ENCODE measurements at regions not wholly inside any gene's neighbourhood (a gene's known extent, or its start where the extent isn't known, plus 50 kb on each side); places are given as distances from the start of the nearest gene placed in this dataset.

DNA sequence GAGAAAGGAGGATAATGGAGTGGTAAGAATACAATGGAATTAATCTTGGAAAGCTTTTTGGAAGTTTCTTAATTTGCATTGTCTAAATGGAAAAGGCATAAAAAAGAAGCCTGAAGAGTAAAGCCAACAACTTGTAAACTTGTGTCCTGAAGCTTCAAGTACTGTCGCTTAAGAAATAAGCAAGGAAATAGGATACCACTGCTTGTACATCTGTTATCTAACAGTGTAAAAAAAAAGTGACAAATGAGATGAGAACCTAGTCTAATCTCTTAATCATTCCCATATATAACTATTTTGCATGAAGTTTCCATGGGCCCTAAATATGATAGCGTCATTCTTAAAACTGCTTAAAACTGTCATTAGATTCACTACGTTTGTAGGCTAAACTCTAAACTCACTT is 134.0 kb upstream of the DYRK2 start:
- no peaks in the 10 kb centered on the region for H3K27me3 ChIP-seq
- no peak overlapping the region for H3K27ac ChIP-seq
- H3K36me3 ChIP-seq = no peaks in the 10 kb centered on the region
- H3K4me3 ChIP-seq = no peak overlapping the region
- TF ChIP-seq POLR2A (IDR thresholded peaks at IDR 0.05) = no peak
- no peak for TF ChIP-seq POLR2AphosphoS5 (IDR thresholded peaks at IDR 0.05; ENCODE audit: insufficient read depth in 1 of 2, low read depth in 1 of 2)
- TF ChIP-seq, protein P1, sequence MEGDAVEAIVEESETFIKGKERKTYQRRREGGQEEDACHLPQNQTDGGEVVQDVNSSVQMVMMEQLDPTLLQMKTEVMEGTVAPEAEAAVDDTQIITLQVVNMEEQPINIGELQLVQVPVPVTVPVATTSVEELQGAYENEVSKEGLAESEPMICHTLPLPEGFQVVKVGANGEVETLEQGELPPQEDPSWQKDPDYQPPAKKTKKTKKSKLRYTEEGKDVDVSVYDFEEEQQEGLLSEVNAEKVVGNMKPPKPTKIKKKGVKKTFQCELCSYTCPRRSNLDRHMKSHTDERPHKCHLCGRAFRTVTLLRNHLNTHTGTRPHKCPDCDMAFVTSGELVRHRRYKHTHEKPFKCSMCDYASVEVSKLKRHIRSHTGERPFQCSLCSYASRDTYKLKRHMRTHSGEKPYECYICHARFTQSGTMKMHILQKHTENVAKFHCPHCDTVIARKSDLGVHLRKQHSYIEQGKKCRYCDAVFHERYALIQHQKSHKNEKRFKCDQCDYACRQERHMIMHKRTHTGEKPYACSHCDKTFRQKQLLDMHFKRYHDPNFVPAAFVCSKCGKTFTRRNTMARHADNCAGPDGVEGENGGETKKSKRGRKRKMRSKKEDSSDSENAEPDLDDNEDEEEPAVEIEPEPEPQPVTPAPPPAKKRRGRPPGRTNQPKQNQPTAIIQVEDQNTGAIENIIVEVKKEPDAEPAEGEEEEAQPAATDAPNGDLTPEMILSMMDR (IDR thresholded peaks at IDR 0.05) = no peak
- intact Hi-C loops (cut with DNase I) = no loop called here
- H3K9me3 ChIP-seq = no peaks in the 10 kb centered on the region
- H3K4me1 ChIP-seq = peaks cover 8% of the 10 kb centered on the region
- no peak for DNase-seq (ENCODE audit: extremely low spot score in 2 of 2)

DNA sequence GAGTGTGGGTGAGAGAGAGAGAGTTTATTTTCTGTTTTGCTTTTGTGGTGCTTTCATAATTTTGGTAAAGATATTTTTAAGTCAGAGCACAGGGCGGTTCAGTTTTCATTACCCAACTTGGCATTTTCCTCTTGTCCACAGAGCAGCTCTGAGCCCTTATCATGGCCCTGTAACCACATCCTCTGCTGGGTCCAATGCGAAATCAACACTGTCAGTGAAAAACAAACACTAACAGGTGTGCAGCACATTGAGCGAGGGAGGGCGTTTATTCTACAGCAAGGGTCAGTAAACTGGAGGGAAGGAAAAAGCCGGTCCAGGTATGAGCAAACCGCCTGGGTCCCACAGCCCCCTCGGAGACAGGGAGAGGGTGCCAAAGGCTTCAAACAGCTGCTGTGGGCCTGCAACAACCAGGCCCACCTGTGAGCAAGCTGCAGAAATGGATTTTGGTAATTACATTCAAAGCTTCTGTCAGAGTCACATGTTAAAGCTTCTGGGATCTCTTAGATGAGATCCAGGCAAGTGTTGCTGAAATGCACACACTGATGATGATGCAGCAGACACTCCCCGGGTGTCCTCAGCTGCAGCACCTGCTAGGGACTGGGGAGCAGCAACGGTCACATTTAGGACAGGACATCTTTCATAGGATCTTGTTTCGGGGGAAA is 132.7 kb upstream of the DYRK2 start:
- Histone ChIP-seq H3K4me1 (peaks cover 8% of the 10 kb centered on the region), H3K9me3 (no peaks in the 10 kb centered on the region), H3K36me3 (no peaks in the 10 kb centered on the region), H3K27ac (no peak overlapping the region), H3K27me3 (no peaks in the 10 kb centered on the region), H3K4me3 (no peak overlapping the region)
- no peak for DNase-seq (ENCODE audit: extremely low spot score in 2 of 2)
- TF ChIP-seq, protein P1 (IDR thresholded peaks at IDR 0.05) = no peak
- TF ChIP-seq POLR2A (IDR thresholded peaks at IDR 0.05) = no peak
- no peak for TF ChIP-seq POLR2AphosphoS5 (IDR thresholded peaks at IDR 0.05; ENCODE audit: insufficient read depth in 1 of 2, low read depth in 1 of 2)
- intact Hi-C loops (cut with DNase I) = no loop called here

DNA sequence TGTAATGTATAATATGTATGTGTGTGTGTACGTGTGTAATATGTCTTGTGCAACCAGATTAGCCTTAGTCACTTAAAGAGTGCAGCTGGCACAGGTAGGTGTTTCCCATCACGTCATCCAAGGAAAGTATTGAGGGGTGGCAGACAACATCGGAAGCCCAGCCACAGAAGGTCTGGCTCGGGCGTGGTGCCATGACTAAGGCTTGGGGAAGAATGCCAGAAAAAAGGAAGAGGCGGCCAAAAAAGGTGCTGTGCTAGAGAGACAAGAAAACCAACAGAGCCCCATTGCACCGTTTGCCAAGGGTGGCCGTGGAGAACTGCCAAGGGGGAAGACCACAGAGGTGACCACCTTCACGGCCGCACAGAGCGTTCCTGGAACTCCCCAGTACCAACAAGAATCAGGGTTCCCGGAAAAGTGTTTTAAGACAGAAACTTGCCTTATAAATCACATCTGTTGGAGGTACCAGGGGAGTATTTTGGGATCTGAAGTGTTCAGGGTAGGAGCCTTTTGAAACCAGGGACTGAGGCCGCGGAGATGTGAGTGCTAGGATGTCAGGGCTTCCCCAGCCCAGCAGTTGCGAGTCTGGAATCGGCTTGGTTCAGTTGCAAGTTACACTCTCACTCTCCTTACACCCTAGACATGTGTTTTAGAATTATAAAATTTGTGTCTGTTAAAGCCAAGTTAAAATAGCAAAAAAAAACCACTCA is 131.2 kb upstream of the DYRK2 start:
- H3K36me3 ChIP-seq = no peaks in the 10 kb centered on the region
- no peak overlapping the region for H3K4me3 ChIP-seq
- no peaks in the 10 kb centered on the region for H3K27me3 ChIP-seq
- TF ChIP-seq, protein P1 (IDR thresholded peaks at IDR 0.05) = no peak
- peak in 1 of 2 donors; percentile 45 for TF ChIP-seq POLR2AphosphoS5 (IDR thresholded peaks at IDR 0.05; ENCODE audit: insufficient read depth in 1 of 2, low read depth in 1 of 2)
- TF ChIP-seq POLR2A (IDR thresholded peaks at IDR 0.05) = no peak
- no peak overlapping the region for H3K27ac ChIP-seq
- intact Hi-C loops (cut with DNase I) = no loop called here
- peaks cover 8% of the 10 kb centered on the region for H3K4me1 ChIP-seq
- no peaks in the 10 kb centered on the region for H3K9me3 ChIP-seq
- DNase-seq (ENCODE audit: extremely low spot score in 2 of 2) = no peak

DNA sequence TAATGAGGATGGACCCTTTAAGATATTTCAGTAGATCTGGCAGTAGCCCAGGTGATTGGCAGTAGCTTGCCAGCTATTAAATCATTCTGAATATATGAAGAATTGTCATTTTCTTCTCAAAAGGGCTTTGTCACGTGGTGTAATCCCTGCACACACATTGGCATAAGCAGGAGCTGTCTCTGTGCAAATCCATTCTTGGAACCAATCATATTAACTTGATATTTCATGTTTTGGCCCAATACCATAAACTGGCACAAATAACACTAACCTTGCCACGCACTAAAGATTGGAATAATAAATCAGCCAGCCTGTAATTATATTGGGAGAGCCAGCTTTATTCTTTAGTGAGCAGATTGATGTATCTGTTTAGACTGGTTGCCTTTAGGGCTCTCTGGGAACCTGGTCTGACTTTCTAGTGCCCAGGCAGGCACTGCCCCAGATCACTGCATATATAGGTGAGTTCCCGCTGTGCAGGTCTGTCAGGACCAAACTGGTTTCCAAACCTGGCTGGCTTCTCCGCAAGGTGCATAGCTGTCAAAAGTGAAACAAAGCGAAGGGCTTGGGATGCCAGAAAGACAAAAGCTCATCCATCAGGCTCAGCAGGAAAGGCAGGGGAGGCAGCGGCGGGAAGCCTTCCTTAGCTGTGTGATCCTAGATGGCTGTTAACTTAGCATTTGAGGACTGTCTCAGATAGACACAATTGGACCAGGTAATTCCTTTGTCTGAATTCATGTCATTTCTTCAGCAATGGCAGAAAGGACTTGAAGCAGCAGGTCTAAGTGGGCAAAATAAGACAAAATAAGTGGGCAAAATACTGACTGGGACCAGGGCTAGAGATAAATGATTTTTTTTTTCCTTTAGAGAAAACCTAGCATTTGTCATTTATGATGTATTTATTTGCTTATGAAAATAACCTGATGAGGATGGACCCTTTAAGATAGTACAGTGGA is 128.8 kb upstream of the DYRK2 start:
- TF ChIP-seq POLR2AphosphoS5 (IDR thresholded peaks at IDR 0.05; ENCODE audit: insufficient read depth in 1 of 2, low read depth in 1 of 2) (peak; percentile 17 to 54), POLR2A (IDR thresholded peaks at IDR 0.05) (no peak)
- Histone ChIP-seq H3K27ac (no peak overlapping the region), H3K4me3 (no peak overlapping the region), H3K4me1 (peaks cover 8% of the 10 kb centered on the region), H3K27me3 (no peaks in the 10 kb centered on the region), H3K9me3 (no peaks in the 10 kb centered on the region), H3K36me3 (no peaks in the 10 kb centered on the region)
- intact Hi-C loops (cut with DNase I) = no loop called here
- no peak for DNase-seq (ENCODE audit: extremely low spot score in 2 of 2)

DNA sequence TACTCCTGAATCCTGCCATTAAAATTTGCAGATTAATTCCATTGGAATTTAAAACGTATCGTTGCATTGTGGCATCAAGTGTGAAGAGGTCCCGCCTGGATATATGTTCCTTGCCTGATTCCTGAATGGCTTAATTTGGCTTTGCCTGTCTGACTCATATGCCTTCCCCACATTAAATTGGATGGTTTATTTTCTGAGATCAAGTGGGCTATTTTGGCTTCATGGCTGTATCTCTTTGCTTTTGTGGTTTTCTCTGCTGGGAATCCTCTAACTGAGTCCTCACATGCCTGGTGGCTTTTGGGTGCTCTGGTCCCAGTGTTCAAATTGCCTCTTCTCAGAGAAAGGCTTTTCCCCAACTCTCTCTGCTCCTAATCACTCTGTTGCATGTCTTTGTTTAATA is 127.9 kb upstream of the DYRK2 start:
- Histone ChIP-seq H3K27me3 (no peaks in the 10 kb centered on the region), H3K9me3 (no peaks in the 10 kb centered on the region), H3K4me3 (no peak overlapping the region), H3K36me3 (no peaks in the 10 kb centered on the region), H3K4me1 (peaks cover 8% of the 10 kb centered on the region), H3K27ac (no peak overlapping the region)
- DNase-seq (ENCODE audit: extremely low spot score in 2 of 2) = no peak
- TF ChIP-seq, protein P1 (IDR thresholded peaks at IDR 0.05) = no peak
- TF ChIP-seq POLR2A (IDR thresholded peaks at IDR 0.05) (no peak), POLR2AphosphoS5 (IDR thresholded peaks at IDR 0.05; ENCODE audit: insufficient read depth in 1 of 2, low read depth in 1 of 2) (no peak)
- intact Hi-C loops (cut with DNase I) = no loop called here
